ENCODE measurements at regions not wholly inside any gene's neighbourhood (a gene's known extent, or its start where the extent isn't known, plus 50 kb on each side); places are given as distances from the start of the nearest gene placed in this dataset.

DNA sequence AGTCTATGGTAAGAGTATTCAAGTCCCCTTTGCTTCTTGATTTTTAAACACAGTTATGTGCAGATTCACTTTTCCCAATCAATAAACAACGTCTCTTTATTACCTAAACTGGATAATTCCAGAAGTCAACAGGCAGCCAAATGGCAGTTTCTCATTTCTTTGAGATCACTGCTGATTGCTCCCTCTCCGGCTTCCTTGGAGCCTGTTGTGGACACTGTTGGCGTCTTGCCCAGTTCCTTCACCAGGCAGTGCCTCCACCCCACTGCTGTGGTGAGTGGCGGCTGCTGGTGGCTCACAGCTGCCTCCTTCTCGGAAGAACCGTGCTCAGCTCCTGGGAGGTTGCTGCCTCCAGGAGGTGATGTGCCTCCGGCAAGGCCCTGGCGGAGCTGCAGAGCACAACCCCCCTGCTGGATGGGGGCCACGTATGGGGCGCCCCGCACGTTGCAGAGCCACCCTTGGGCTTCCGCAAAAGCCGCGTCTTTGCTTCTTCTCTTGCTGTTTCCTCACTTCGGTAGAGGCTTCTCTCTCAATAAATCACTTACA lies 105.1 kb upstream of the CNKSR3 start:
- Histone ChIP-seq H2AFZ (replicated peaks) (no peak overlapping the region), H4K20me1 (ENCODE audit: low read depth) (no peaks in the 10 kb centered on the region), H3K36me3 (no peaks in the 10 kb centered on the region), H3K27ac (no peak overlapping the region), H3K79me2 (ENCODE audit: low read depth) (no peaks in the 10 kb centered on the region), H3K4me2 (no peak overlapping the region), H3K4me3 (no peak overlapping the region), H3K9ac (no peak overlapping the region), H3K9me3 (ENCODE audit: low read depth) (no peaks in the 10 kb centered on the region), H3K4me1 (no peaks in the 10 kb centered on the region), H3K27me3 (no peaks in the 10 kb centered on the region), H3F3A (ENCODE audit: low read depth) (no peaks in the 10 kb centered on the region)
- no peaks in the 10 kb centered on the region for H3K9me3 Mint-ChIP-seq
- H3K36me3 Mint-ChIP-seq, result no peaks in the 10 kb centered on the region
- peaks cover 2% of the 10 kb centered on the region for H3K4me1 Mint-ChIP-seq
- H3K27me3 Mint-ChIP-seq (ENCODE audit: insufficient read depth, low read depth), result peaks cover 2% of the 10 kb centered on the region
- H3K27ac Mint-ChIP-seq, result no peak overlapping the region
- H3K4me3 Mint-ChIP-seq, result no peak overlapping the region
- DNase-seq (ENCODE audit: low spot score), result no peak
- TF ChIP-seq EZH2phosphoT487 (IDR thresholded peaks at IDR 0.05) (no peak), EZH2 (IDR thresholded peaks at IDR 0.05) (no peak)
- TF ChIP-seq, protein P1, sequence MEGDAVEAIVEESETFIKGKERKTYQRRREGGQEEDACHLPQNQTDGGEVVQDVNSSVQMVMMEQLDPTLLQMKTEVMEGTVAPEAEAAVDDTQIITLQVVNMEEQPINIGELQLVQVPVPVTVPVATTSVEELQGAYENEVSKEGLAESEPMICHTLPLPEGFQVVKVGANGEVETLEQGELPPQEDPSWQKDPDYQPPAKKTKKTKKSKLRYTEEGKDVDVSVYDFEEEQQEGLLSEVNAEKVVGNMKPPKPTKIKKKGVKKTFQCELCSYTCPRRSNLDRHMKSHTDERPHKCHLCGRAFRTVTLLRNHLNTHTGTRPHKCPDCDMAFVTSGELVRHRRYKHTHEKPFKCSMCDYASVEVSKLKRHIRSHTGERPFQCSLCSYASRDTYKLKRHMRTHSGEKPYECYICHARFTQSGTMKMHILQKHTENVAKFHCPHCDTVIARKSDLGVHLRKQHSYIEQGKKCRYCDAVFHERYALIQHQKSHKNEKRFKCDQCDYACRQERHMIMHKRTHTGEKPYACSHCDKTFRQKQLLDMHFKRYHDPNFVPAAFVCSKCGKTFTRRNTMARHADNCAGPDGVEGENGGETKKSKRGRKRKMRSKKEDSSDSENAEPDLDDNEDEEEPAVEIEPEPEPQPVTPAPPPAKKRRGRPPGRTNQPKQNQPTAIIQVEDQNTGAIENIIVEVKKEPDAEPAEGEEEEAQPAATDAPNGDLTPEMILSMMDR (IDR thresholded peaks at IDR 0.05), result no peak

DNA sequence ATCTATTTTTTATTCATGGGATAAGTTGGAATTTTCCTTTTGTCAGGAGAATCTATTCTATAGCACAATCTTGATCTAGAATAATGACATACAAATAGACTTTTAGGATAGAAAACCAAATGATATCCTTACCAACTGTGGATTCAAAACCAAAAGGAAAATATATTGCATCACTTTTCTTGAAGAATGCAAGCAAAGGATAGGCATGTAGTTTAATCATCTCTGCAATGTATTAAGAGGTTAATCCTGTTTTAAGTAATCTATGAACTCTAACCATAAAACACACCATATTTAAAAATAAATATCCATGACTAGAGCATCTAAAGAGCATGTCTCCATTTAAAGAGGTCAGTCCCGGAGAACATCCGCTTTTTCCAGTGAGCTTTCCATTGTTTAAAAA lies 106.7 kb upstream of the CNKSR3 start:
- H3K4me3 ChIP-seq, result no peak overlapping the region
- no peaks in the 10 kb centered on the region for H3K36me3 Mint-ChIP-seq
- peaks cover 2% of the 10 kb centered on the region for H3K27me3 Mint-ChIP-seq (ENCODE audit: insufficient read depth, low read depth)
- no peak overlapping the region for H2AFZ ChIP-seq (replicated peaks)
- H3K9me3 Mint-ChIP-seq, result no peaks in the 10 kb centered on the region
- no peak overlapping the region for H3K9ac ChIP-seq
- H3K79me2 ChIP-seq (ENCODE audit: low read depth), result no peaks in the 10 kb centered on the region
- H3K4me3 Mint-ChIP-seq, result no peak overlapping the region
- H3K27ac Mint-ChIP-seq, result no peak overlapping the region
- TF ChIP-seq EZH2phosphoT487 (IDR thresholded peaks at IDR 0.05) (no peak), EZH2 (IDR thresholded peaks at IDR 0.05) (no peak)
- TF ChIP-seq, protein P1 (IDR thresholded peaks at IDR 0.05), result no peak
- H3K27ac ChIP-seq, result no peak overlapping the region
- H4K20me1 ChIP-seq (ENCODE audit: low read depth), result no peaks in the 10 kb centered on the region
- H3K4me1 Mint-ChIP-seq, result peaks cover 2% of the 10 kb centered on the region
- no peaks in the 10 kb centered on the region for H3F3A ChIP-seq (ENCODE audit: low read depth)
- H3K4me2 ChIP-seq, result no peak overlapping the region
- no peaks in the 10 kb centered on the region for H3K36me3 ChIP-seq
- no peak for DNase-seq (ENCODE audit: low spot score)
- no peaks in the 10 kb centered on the region for H3K9me3 ChIP-seq (ENCODE audit: low read depth)
- no peaks in the 10 kb centered on the region for H3K27me3 ChIP-seq
- no peaks in the 10 kb centered on the region for H3K4me1 ChIP-seq

DNA sequence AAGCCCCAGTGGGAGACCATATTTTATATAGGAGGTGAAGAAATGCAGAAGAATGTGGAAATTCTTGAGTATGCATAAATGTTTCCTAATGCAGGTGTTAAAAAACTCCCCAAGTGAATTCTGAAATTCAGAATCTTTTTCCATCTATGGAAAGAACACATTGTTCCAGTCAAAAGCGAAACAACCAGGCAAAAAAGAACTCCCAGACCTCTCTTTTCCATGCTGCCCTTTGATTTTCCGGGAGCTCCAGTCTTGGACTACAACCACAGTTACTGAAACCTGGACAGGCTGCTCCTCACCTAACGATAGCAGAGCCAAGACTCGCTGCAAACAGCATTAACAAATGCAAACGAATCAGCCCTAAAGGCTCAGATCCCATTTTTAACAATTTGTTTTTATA lies 108.7 kb upstream of the CNKSR3 start:
- Histone ChIP-seq H3K79me2 (ENCODE audit: low read depth) (no peaks in the 10 kb centered on the region), H3K9me3 (ENCODE audit: low read depth) (no peaks in the 10 kb centered on the region), H3F3A (ENCODE audit: low read depth) (no peaks in the 10 kb centered on the region), H4K20me1 (ENCODE audit: low read depth) (no peaks in the 10 kb centered on the region), H3K27me3 (no peaks in the 10 kb centered on the region), H3K4me3 (no peak overlapping the region), H3K4me2 (no peak overlapping the region), H2AFZ (replicated peaks) (peak overlapping the region; percentile 19), H3K9ac (no peak overlapping the region), H3K36me3 (no peaks in the 10 kb centered on the region), H3K4me1 (no peaks in the 10 kb centered on the region), H3K27ac (no peak overlapping the region)
- Mint-ChIP-seq H3K4me1 (peaks cover 2% of the 10 kb centered on the region), H3K27me3 (ENCODE audit: insufficient read depth, low read depth) (peaks cover 2% of the 10 kb centered on the region), H3K27ac (no peak overlapping the region), H3K4me3 (no peak overlapping the region), H3K9me3 (no peaks in the 10 kb centered on the region), H3K36me3 (no peaks in the 10 kb centered on the region)
- no peak for DNase-seq (ENCODE audit: low spot score)
- TF ChIP-seq, protein P1 (IDR thresholded peaks at IDR 0.05), result no peak
- TF ChIP-seq EZH2 (IDR thresholded peaks at IDR 0.05) (no peak), EZH2phosphoT487 (IDR thresholded peaks at IDR 0.05) (no peak)

Measured in neural progenitor cell (in vitro differentiated cells).